HEK293T (cell line): ENCODE measurements at regions not wholly inside any gene's neighbourhood (a gene's known extent, or its start where the extent isn't known, plus 50 kb on each side); places are given as distances from the start of the nearest gene placed in this dataset.

Source experiments
- CTCF ChIA-PET: fragments of 350-600 bp; formaldehyde crosslinking; extraction: SDS; loops from one replicate; lab custom pipeline; 2021; ENCODE audit warnings: antibody characterized with exemption, inconsistent platforms; lab: Yijun Ruan, JAX
- POLR2A ChIA-PET: fragments of 350-600 bp; formaldehyde crosslinking; extraction: SDS; loops from one replicate; lab custom pipeline; 2020; ENCODE audit warnings: antibody characterized with exemption, inconsistent platforms; lab: Yijun Ruan, JAX
- DNase-seq: peaks from one replicate; pipeline ENCODE4 v3.0.0; 2012; ENCODE audit warnings: mixed read lengths; ENCODE audit errors: extremely low spot score
- ARNT ChIP-seq: fragments of 450-650 bp; IDR thresholded peaks from 2 replicates; pipeline ENCODE4 v1.6.1; 2017; ENCODE audit warnings: mild to moderate bottlenecking
- BHLHE40 ChIP-seq: fragments of 450-650 bp; IDR thresholded peaks from 2 replicates; pipeline ENCODE4 v1.6.1; 2016; ENCODE audit warnings: mild to moderate bottlenecking, moderate library complexity, borderline replicate concordance
- CTBP1 ChIP-seq: fragments of 450-650 bp; IDR thresholded peaks from 2 replicates; pipeline ENCODE4 v1.6.1; 2016; ENCODE audit warnings: borderline replicate concordance
- ELF4 ChIP-seq: fragments of 450-650 bp; IDR thresholded peaks from 2 replicates; pipeline ENCODE4 v1.6.1; 2017; ENCODE audit warnings: antibody characterized with exemption
- FOXA1 ChIP-seq: fragments of 450-650 bp; IDR thresholded peaks from 2 replicates; pipeline ENCODE4 v1.6.1; 2016; ENCODE audit warnings: mild to moderate bottlenecking
- FOXK2 ChIP-seq: fragments of 450-650 bp; IDR thresholded peaks from 2 replicates; pipeline ENCODE4 v1.6.1; 2016; ENCODE audit warnings: mild to moderate bottlenecking
- FOXM1 ChIP-seq: fragments of 450-650 bp; IDR thresholded peaks from 2 replicates; pipeline ENCODE4 v1.6.1; 2017; ENCODE audit warnings: mild to moderate bottlenecking, borderline replicate concordance
- HDGF ChIP-seq: fragments of 450-650 bp; IDR thresholded peaks from 2 replicates; pipeline ENCODE4 v1.6.1; 2017; ENCODE audit warnings: antibody characterized with exemption, borderline replicate concordance
- L3MBTL2 ChIP-seq: fragments of 450-650 bp; conservative IDR thresholded peaks from 2 replicates; pipeline ENCODE4 v1.6.1; 2016; ENCODE audit warnings: mild to moderate bottlenecking
- LEF1 ChIP-seq: fragments of 450-650 bp; IDR thresholded peaks from 2 replicates; pipeline ENCODE4 v1.6.1; 2017; ENCODE audit warnings: mild to moderate bottlenecking, borderline replicate concordance
- NFRKB ChIP-seq: fragments of 450-650 bp; IDR thresholded peaks from 2 replicates; pipeline ENCODE4 v1.6.1; 2016; ENCODE audit warnings: mild to moderate bottlenecking, moderate library complexity
- PKNOX1 ChIP-seq: fragments of 450-650 bp; IDR thresholded peaks from 2 replicates; pipeline ENCODE4 v1.6.1; 2016
- SP1 ChIP-seq: fragments of 450-650 bp; IDR thresholded peaks from 2 replicates; pipeline ENCODE4 v1.6.1; 2017
- SUZ12 ChIP-seq: fragments of 450-650 bp; IDR thresholded peaks from 2 replicates; pipeline ENCODE4 v1.6.1; 2016; ENCODE audit warnings: mild to moderate bottlenecking
- TARDBP ChIP-seq: fragments of 450-650 bp; IDR thresholded peaks from 2 replicates; pipeline ENCODE4 v1.6.1; 2016
- ZNF384 ChIP-seq: fragments of 450-650 bp; IDR thresholded peaks from 2 replicates; pipeline ENCODE4 v1.6.1; 2016

DNA sequence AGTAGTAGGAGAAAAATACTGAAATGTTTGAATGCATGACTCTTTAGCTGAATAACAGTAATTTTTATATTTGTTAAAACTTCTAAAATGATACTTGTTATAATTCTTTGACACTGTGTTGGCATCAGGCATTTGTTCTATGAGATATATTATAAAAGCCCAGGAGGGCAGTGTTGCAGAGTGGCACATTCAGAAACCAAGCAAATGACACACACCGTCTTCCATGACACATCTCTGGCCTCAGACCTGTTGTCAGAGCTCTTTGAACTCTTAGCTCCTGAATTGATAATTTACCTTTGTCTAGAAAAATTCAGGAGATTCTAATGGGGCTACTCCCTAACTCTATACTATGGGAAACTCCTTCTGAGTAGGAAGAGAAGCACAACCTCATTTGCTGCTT, 62.4 kb upstream of the MDFIC start:
- POLR2A ChIA-PET = no interaction called here
- TF ChIP-seq NFRKB = no peak
- no peak for TF ChIP-seq LEF1
- TF ChIP-seq ARNT = no peak
- TF ChIP-seq FOXA1 = no peak
- no peak for TF ChIP-seq CTBP1
- TF ChIP-seq HDGF = no peak
- no peak for TF ChIP-seq FOXK2
- DNase-seq = no peak
- CTCF ChIA-PET = no interaction called here

DNA sequence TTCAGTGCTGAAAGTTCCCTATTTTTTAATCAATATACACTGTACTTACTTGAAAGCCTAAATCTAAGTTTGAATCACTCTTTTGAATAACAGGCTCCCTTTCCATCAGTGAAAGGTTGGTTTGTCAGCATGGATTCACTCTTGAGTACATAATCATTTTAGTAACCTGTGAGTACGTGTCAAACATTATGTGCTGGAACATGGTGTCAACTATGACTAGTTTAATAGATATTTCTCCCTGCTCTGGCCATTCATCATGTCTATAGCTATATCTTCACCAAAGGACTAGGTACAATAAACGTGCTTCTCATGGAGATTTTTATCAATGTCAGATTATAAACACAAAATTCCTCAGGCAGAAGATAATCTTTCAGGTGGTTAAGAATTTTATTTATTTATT, 61.7 kb upstream of the MDFIC start:
- DNase-seq = no peak
- CTCF ChIA-PET = no interaction called here
- TF ChIP-seq SUZ12 = no peak
- no peak for TF ChIP-seq PKNOX1
- TF ChIP-seq ARNT = no peak
- no peak for TF ChIP-seq FOXM1
- POLR2A ChIA-PET = no interaction called here

- TF ChIP-seq FOXK2 = no peak
- no peak for TF ChIP-seq ZNF384
- TF ChIP-seq ARNT = no peak
- no peak for TF ChIP-seq SUZ12
- no peak for TF ChIP-seq HDGF
- TF ChIP-seq NFRKB = no peak
- TF ChIP-seq L3MBTL2 = no peak
- TF ChIP-seq TARDBP = no peak
- TF ChIP-seq FOXM1 = no peak
- TF ChIP-seq LEF1 = no peak
- TF ChIP-seq FOXA1 = no peak
- TF ChIP-seq PKNOX1 = no peak
- no peak for TF ChIP-seq BHLHE40
- TF ChIP-seq CTBP1 = no peak
- TF ChIP-seq ELF4 = no peak
- ChIA-PET CTCF (no interaction called here), POLR2A (no interaction called here)
- DNase-seq = no peak
These were observed 59.5 kb upstream of the MDFIC start for GRCh38 chr7:114862406-114862805.

DNA sequence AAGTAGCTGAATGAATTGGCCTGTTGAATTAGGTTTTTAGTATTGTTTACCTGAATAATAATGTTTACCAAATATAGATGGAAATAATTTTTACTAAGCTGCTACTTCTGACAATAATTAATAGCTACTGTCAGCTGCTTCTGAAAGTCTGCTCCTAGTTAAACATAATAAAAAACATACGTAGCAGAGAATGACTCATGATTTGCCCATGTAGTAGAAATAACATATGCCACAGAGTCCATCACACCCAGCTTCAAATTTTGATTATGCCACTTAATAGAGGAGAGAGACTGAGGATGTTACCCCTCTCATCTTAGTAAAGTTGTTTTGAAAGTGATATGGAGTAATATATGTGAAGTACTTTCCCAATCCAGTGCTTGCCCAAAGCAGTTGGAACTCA, 57.6 kb upstream of the MDFIC start:
- DNase-seq = no peak
- no peak for TF ChIP-seq SUZ12
- no peak for TF ChIP-seq ZNF384
- no peak for TF ChIP-seq L3MBTL2
- ChIA-PET POLR2A (no interaction called here), CTCF (interaction anchor here (0.6 to 0.9 kb wide), 2 partner anchors 9 to 203 kb away, joined by 3 read pairs; no protein-coding TSS in a partner anchor)

GRCh38 chr7:114865564-114865963, 56.3 kb upstream of the MDFIC start:
- no peak for TF ChIP-seq CTBP1
- no peak for TF ChIP-seq FOXA1
- no peak for TF ChIP-seq HDGF
- no peak for TF ChIP-seq ZNF384
- TF ChIP-seq SUZ12 = no peak
- TF ChIP-seq SP1 = no peak
- TF ChIP-seq PKNOX1 = no peak
- no peak for TF ChIP-seq ELF4
- TF ChIP-seq ARNT = no peak
- TF ChIP-seq TARDBP = no peak
- TF ChIP-seq LEF1 = no peak
- TF ChIP-seq FOXM1 = no peak
- TF ChIP-seq L3MBTL2 = no peak
- TF ChIP-seq BHLHE40 = no peak
- no peak for TF ChIP-seq NFRKB
- no peak for TF ChIP-seq FOXK2
- ChIA-PET POLR2A (no interaction called here), CTCF (no interaction called here)
- DNase-seq = peak; percentile 33
